Fibroblast of lung (primary cell): ENCODE measurements at regions not wholly inside any gene's neighbourhood (a gene's known extent, or its start where the extent isn't known, plus 50 kb on each side); places are given as distances from the start of the nearest gene placed in this dataset.

ENCODE experiments used
- DNase-seq, 2 donors: peaks; one replicate each; pipeline versions ENCODE4 v3.0.0 to v3.0.0-alpha.2; 2010; ENCODE audit warnings: low read depth in 2 of 2
- H2AFZ ChIP-seq: 2 replicates; pipeline ENCODE4 v1.5.1; 2012; ENCODE audit warnings: low read length, control low read depth, inconsistent platforms
- H3K27ac ChIP-seq: 2 replicates; pipeline ENCODE4 v1.5.1; 2011; ENCODE audit warnings: low read length, control low read depth; ENCODE audit not compliant: insufficient read depth
- H3K27me3 ChIP-seq: 2 replicates; pipeline ENCODE4 v1.5.1; 2011; ENCODE audit warnings: mild to moderate bottlenecking, low read length; ENCODE audit not compliant: control insufficient read depth, insufficient read depth
- H3K36me3 ChIP-seq: 2 replicates; pipeline ENCODE4 v1.5.1; 2011; ENCODE audit warnings: low read length; ENCODE audit not compliant: control insufficient read depth, insufficient read depth
- H3K4me1 ChIP-seq: 2 replicates; pipeline ENCODE4 v1.5.1; 2011; ENCODE audit warnings: low read length; ENCODE audit not compliant: control insufficient read depth, insufficient read depth; ENCODE audit errors: extremely low read depth
- H3K4me2 ChIP-seq: 2 replicates; pipeline ENCODE4 v1.5.1; 2011; ENCODE audit warnings: low read length, control low read depth; ENCODE audit not compliant: insufficient read depth; ENCODE audit errors: extremely low read depth
- H3K4me3 ChIP-seq, 4 experiments: fragments of 200-600 bp in 1 of 4; sonication (generic) in 1 of 4; replicated peaks in 1 of 4; 2 replicates each; pipeline ENCODE4 v1.5.1; 2011 to 2016; ENCODE audit warnings: low read length in 4 of 4, low read depth in 3 of 4, mild to moderate bottlenecking in 3 of 4, control low read depth in 2 of 4, inconsistent platforms in 1 of 4, mixed read lengths in 1 of 4; ENCODE audit not compliant: insufficient read depth in 1 of 4; ENCODE audit errors: control extremely low read depth in 1 of 4
- H3K79me2 ChIP-seq: 2 replicates; pipeline ENCODE4 v1.5.1; 2012; ENCODE audit warnings: mild to moderate bottlenecking, low read length, inconsistent platforms; ENCODE audit not compliant: control insufficient read depth, insufficient read depth
- H3K9ac ChIP-seq: 2 replicates; pipeline ENCODE4 v1.5.1; 2011; ENCODE audit warnings: mild to moderate bottlenecking, low read length, control low read depth; ENCODE audit not compliant: insufficient read depth
- H3K9me3 ChIP-seq: 2 replicates; pipeline ENCODE4 v1.5.1; 2012; ENCODE audit warnings: low read depth, low read length; ENCODE audit not compliant: control insufficient read depth, insufficient read depth
- H4K20me1 ChIP-seq: 2 replicates; pipeline ENCODE4 v1.5.1; 2011; ENCODE audit warnings: low read length; ENCODE audit not compliant: control insufficient read depth, insufficient read depth; ENCODE audit errors: extremely low read depth
- EZH2 ChIP-seq: IDR thresholded peaks from 2 replicates; pipeline ENCODE4 v1.5.1; 2012; ENCODE audit warnings: low read length, control low read depth, mild to moderate bottlenecking; ENCODE audit errors: missing control alignments
- TF ChIP-seq, protein P1 (sequence below), 2 donors: IDR thresholded peaks in 1 of 2; conservative IDR thresholded peaks in 1 of 2; 1 replicate in 1 of 2; 2 replicates in 1 of 2; pipeline ENCODE4 v1.5.1; 2011 to 2012; ENCODE audit warnings: low read length in 2 of 2, control low read depth in 1 of 2, inconsistent platforms in 1 of 2, low read depth in 1 of 2, mild to moderate bottlenecking in 1 of 2

GRCh38 chr1:198908995-198909394, 270.2 kb downstream of the PTPRC start:
- Histone ChIP-seq H3K4me3 (no peak overlapping the region), H3K27me3 (no peaks in the 10 kb centered on the region), H3K9ac (no peak overlapping the region), H3K79me2 (peaks cover 45% of the 10 kb centered on the region), H3K9me3 (no peaks in the 10 kb centered on the region), H3K27ac (no peak overlapping the region), H3K36me3 (no peaks in the 10 kb centered on the region), H4K20me1 (no peaks in the 10 kb centered on the region), H3K4me1 (peaks cover 5% of the 10 kb centered on the region), H2AFZ (no peak overlapping the region), H3K4me2 (no peak overlapping the region)
- TF ChIP-seq, protein P1, sequence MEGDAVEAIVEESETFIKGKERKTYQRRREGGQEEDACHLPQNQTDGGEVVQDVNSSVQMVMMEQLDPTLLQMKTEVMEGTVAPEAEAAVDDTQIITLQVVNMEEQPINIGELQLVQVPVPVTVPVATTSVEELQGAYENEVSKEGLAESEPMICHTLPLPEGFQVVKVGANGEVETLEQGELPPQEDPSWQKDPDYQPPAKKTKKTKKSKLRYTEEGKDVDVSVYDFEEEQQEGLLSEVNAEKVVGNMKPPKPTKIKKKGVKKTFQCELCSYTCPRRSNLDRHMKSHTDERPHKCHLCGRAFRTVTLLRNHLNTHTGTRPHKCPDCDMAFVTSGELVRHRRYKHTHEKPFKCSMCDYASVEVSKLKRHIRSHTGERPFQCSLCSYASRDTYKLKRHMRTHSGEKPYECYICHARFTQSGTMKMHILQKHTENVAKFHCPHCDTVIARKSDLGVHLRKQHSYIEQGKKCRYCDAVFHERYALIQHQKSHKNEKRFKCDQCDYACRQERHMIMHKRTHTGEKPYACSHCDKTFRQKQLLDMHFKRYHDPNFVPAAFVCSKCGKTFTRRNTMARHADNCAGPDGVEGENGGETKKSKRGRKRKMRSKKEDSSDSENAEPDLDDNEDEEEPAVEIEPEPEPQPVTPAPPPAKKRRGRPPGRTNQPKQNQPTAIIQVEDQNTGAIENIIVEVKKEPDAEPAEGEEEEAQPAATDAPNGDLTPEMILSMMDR (conservative IDR thresholded peaks at IDR 0.05 in 1 of 2, IDR thresholded peaks at IDR 0.05 in 1 of 2; ENCODE audit: low read depth in 1 of 2, low read length in 2 of 2): no peak
- no peak for TF ChIP-seq EZH2
- no peak for DNase-seq

GRCh38 chr1:198909973-198910372, 271.1 kb downstream of the PTPRC start:
- H2AFZ ChIP-seq: no peak overlapping the region
- TF ChIP-seq, protein P1 (conservative IDR thresholded peaks at IDR 0.05 in 1 of 2, IDR thresholded peaks at IDR 0.05 in 1 of 2; ENCODE audit: low read depth in 1 of 2, low read length in 2 of 2): no peak
- no peak for TF ChIP-seq EZH2
- H3K9me3 ChIP-seq: no peaks in the 10 kb centered on the region
- no peaks in the 10 kb centered on the region for H3K27me3 ChIP-seq
- H3K27ac ChIP-seq: no peak overlapping the region
- peak in 1 of 2 donors; percentile 80 for DNase-seq
- H3K79me2 ChIP-seq: peaks cover 48% of the 10 kb centered on the region
- peaks cover 3% of the 10 kb centered on the region for H3K4me1 ChIP-seq
- no peaks in the 10 kb centered on the region for H4K20me1 ChIP-seq
- H3K9ac ChIP-seq: no peak overlapping the region
- H3K36me3 ChIP-seq: no peaks in the 10 kb centered on the region
- no peak overlapping the region for H3K4me3 ChIP-seq
- no peak overlapping the region for H3K4me2 ChIP-seq

GRCh38 chr1:198910816-198911215, 272.0 kb downstream of the PTPRC start:
- Histone ChIP-seq H3K36me3 (no peaks in the 10 kb centered on the region), H3K9ac (no peak overlapping the region), H3K27ac (no peak overlapping the region), H3K9me3 (no peaks in the 10 kb centered on the region), H4K20me1 (no peaks in the 10 kb centered on the region), H3K4me3 (no peak overlapping the region), H3K27me3 (no peaks in the 10 kb centered on the region), H3K79me2 (peaks cover 46% of the 10 kb centered on the region), H3K4me1 (peaks cover 2% of the 10 kb centered on the region), H3K4me2 (no peak overlapping the region), H2AFZ (no peak overlapping the region)
- DNase-seq: no peak
- no peak for TF ChIP-seq EZH2
- TF ChIP-seq, protein P1 (conservative IDR thresholded peaks at IDR 0.05 in 1 of 2, IDR thresholded peaks at IDR 0.05 in 1 of 2; ENCODE audit: low read depth in 1 of 2, low read length in 2 of 2): no peak
